ENCODE measurements at regions not wholly inside any gene's neighbourhood (a gene's known extent, or its start where the extent isn't known, plus 50 kb on each side); places are given as distances from the start of the nearest gene placed in this dataset.

DNA sequence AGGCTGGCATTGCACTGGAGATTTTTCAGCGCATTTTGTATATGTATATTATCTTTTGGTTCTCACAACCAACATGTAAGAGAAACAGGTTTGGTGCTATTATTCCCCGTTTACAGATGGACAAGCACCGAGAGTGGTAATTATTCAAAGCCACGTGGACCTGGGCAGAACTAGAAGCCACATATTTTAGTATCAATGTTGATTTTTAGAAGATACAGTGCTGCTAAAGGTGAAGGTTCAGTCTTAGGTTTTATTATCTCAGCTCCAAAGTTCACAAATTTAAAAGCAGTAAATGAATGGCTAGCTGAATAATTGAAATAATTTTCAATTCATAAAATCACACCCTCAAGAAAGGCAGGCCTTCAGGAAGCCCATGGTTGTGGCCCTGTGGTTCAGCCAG, 400.6 kb upstream of the ID2 start:
- TF ChIP-seq, protein P1, sequence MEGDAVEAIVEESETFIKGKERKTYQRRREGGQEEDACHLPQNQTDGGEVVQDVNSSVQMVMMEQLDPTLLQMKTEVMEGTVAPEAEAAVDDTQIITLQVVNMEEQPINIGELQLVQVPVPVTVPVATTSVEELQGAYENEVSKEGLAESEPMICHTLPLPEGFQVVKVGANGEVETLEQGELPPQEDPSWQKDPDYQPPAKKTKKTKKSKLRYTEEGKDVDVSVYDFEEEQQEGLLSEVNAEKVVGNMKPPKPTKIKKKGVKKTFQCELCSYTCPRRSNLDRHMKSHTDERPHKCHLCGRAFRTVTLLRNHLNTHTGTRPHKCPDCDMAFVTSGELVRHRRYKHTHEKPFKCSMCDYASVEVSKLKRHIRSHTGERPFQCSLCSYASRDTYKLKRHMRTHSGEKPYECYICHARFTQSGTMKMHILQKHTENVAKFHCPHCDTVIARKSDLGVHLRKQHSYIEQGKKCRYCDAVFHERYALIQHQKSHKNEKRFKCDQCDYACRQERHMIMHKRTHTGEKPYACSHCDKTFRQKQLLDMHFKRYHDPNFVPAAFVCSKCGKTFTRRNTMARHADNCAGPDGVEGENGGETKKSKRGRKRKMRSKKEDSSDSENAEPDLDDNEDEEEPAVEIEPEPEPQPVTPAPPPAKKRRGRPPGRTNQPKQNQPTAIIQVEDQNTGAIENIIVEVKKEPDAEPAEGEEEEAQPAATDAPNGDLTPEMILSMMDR (IDR thresholded peaks at IDR 0.05; ENCODE audit: poor library complexity, severe bottlenecking): no peak
- TF ChIP-seq EZH2 (IDR thresholded peaks at IDR 0.05; ENCODE audit: borderline replicate concordance, insufficient read depth, low read length, poor library complexity, severe bottlenecking): no peak
- TF ChIP-seq EP300 (conservative IDR thresholded peaks at IDR 0.05; ENCODE audit: poor library complexity, severe bottlenecking): no peak
- no peak for TF ChIP-seq SMC3 (conservative IDR thresholded peaks at IDR 0.05; ENCODE audit: poor library complexity)
- TF ChIP-seq POLR2AphosphoS5 (IDR thresholded peaks at IDR 0.05): no peak

Data from neural cell (in vitro differentiated cells).